HepG2 (cell line): ENCODE measurements at regions not wholly inside any gene's neighbourhood (a gene's known extent, or its start where the extent isn't known, plus 50 kb on each side); places are given as distances from the start of the nearest gene placed in this dataset.
A peak's percentile ranks its signal among the peaks of the same experiment; 100 is the strongest.

Source experiments
- AGO1 ChIP-seq: fragments of 200-400 bp; formaldehyde crosslinking; IDR thresholded peaks from 2 replicates; pipeline ENCODE4 v1.6.1; 2017; ENCODE audit warnings: mild to moderate bottlenecking, low read depth, low read length, moderate library complexity; ENCODE audit not compliant: poor library complexity, severe bottlenecking
- ARNT ChIP-seq: fragments of 450-650 bp; IDR thresholded peaks from 2 replicates; pipeline ENCODE4 v1.6.1; 2017
- BRF2 ChIP-seq: sonication (generic); formaldehyde crosslinking; IDR thresholded peaks from 2 replicates; pipeline ENCODE4 v1.8.1; 2022; ENCODE audit warnings: mild to moderate bottlenecking, missing genetic modification reagents
- ELF3 ChIP-seq: IDR thresholded peaks from 2 replicates; pipeline ENCODE4 v1.6.1; 2016; ENCODE audit warnings: missing genetic modification reagents, missing compliant biosample characterization
- KLF6 ChIP-seq: IDR thresholded peaks from 2 replicates; pipeline ENCODE4 v1.8.0; 2016; ENCODE audit warnings: missing biosample characterization, missing genetic modification reagents
- MNT ChIP-seq: fragments of 450-650 bp; IDR thresholded peaks from 2 replicates; pipeline ENCODE4 v1.6.1; 2016
- NR2C2 ChIP-seq: sonication (generic); formaldehyde crosslinking; IDR thresholded peaks from 2 replicates; pipeline ENCODE4 v1.4.0; 2020; ENCODE audit warnings: missing genetic modification reagents, mild to moderate bottlenecking, moderate library complexity, borderline replicate concordance
- RBAK ChIP-seq: sonication (generic); formaldehyde crosslinking; IDR thresholded peaks from 2 replicates; pipeline ENCODE4 v1.5.1; 2020; ENCODE audit warnings: mild to moderate bottlenecking, missing genetic modification reagents
- RXRB ChIP-seq: IDR thresholded peaks from 2 replicates; pipeline ENCODE4 v1.6.1; 2016; ENCODE audit warnings: borderline replicate concordance, missing genetic modification reagents, missing compliant biosample characterization
- SRSF4 ChIP-seq: fragments of 200-400 bp; formaldehyde crosslinking; IDR thresholded peaks from one replicate; pipeline ENCODE4 v1.6.1; 2018; ENCODE audit warnings: mild to moderate bottlenecking, low read depth, low read length, moderate library complexity; ENCODE audit not compliant: poor library complexity, severe bottlenecking
- USF2 ChIP-seq, 2 experiments: sonication (generic) in 1 of 2; formaldehyde crosslinking in 1 of 2; IDR thresholded peaks; 2 replicates each; pipeline versions ENCODE4 v1.5.1 to v1.6.1; 2011 to 2020; ENCODE audit warnings: borderline replicate concordance in 1 of 2, low read depth in 1 of 2, low read length in 1 of 2, mild to moderate bottlenecking in 1 of 2, missing genetic modification reagents in 1 of 2, moderate library complexity in 1 of 2
- ZHX1 ChIP-seq: sonication (generic); formaldehyde crosslinking; IDR thresholded peaks from 2 replicates; pipeline ENCODE4 v1.8.1; 2022; ENCODE audit warnings: low read depth, mild to moderate bottlenecking, missing genetic modification reagents
- ZNF281 ChIP-seq: sonication (generic); formaldehyde crosslinking; IDR thresholded peaks from 2 replicates; pipeline ENCODE4 v1.4.0; 2020; ENCODE audit warnings: missing genetic modification reagents, borderline replicate concordance
- ZNF468 ChIP-seq: sonication (generic); formaldehyde crosslinking; IDR thresholded peaks from 2 replicates; pipeline ENCODE4 v1.8.0; 2022; ENCODE audit warnings: mild to moderate bottlenecking, moderate library complexity, missing genetic modification reagents
- ZNF773 ChIP-seq: sonication (generic); formaldehyde crosslinking; IDR thresholded peaks from 2 replicates; pipeline ENCODE4 v1.4.0; 2020; ENCODE audit warnings: missing genetic modification reagents, borderline replicate concordance
- ZNF782 ChIP-seq: sonication (generic); formaldehyde crosslinking; IDR thresholded peaks from 2 replicates; pipeline ENCODE4 v1.4.0; 2020; ENCODE audit warnings: missing genetic modification reagents, mild to moderate bottlenecking, borderline replicate concordance
- TF ChIP-seq, protein P1 (sequence below): sonication (generic); formaldehyde crosslinking; IDR thresholded peaks from 2 replicates; pipeline ENCODE4 v1.5.0; 2020; ENCODE audit warnings: mild to moderate bottlenecking, missing genetic modification reagents, moderate library complexity

DNA sequence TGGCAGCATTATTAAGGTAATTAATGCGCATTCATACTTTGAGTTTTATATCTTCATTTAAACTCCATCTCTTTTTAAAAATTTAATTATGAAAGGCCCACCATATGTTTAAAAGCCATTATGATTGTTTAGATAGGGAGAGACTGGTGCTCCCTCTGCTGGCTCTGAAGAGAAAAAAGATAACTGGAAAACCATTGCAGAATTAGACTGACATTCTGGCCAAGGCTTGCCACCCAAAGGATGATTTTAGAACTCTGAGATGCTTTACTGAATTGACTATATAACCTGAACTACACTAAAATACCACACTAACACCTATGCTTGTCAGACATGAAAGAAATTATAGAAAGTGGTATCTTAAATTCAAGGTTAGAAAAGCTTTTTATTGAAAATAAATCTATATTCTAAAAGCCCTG, 127.6 kb upstream of the SPOPL start (continued):
- TF ChIP-seq ZNF468 (CRISPR knock-in tag) (no peak), ZHX1 (CRISPR knock-in tag) (no peak), ELF3 (CRISPR knock-in tag) (0 out of 2 replicates have a peak, but pooled peaks have one; percentile 27), ZNF782 (no peak), ZNF773 (CRISPR knock-in tag) (no peak), KLF6 (CRISPR knock-in tag) (peak; percentile 70; the same call in 1 of the 2 replicates), AGO1 (no peak), USF2 (IDR thresholded peaks at IDR 0.05; ENCODE audit: low read depth, low read length) (no peak), USF2 (CRISPR knock-in tag; IDR thresholded peaks at IDR 0.05; ENCODE audit: borderline replicate concordance) (no peak), ARNT (no peak), SRSF4 (no peak), RXRB (CRISPR knock-in tag) (peak; percentile 31; the same call in 1 of the 2 replicates), ZNF281 (no peak), NR2C2 (no peak), RBAK (CRISPR knock-in tag) (no peak), BRF2 (CRISPR knock-in tag) (no peak), MNT (no peak)
- TF ChIP-seq, protein P1, sequence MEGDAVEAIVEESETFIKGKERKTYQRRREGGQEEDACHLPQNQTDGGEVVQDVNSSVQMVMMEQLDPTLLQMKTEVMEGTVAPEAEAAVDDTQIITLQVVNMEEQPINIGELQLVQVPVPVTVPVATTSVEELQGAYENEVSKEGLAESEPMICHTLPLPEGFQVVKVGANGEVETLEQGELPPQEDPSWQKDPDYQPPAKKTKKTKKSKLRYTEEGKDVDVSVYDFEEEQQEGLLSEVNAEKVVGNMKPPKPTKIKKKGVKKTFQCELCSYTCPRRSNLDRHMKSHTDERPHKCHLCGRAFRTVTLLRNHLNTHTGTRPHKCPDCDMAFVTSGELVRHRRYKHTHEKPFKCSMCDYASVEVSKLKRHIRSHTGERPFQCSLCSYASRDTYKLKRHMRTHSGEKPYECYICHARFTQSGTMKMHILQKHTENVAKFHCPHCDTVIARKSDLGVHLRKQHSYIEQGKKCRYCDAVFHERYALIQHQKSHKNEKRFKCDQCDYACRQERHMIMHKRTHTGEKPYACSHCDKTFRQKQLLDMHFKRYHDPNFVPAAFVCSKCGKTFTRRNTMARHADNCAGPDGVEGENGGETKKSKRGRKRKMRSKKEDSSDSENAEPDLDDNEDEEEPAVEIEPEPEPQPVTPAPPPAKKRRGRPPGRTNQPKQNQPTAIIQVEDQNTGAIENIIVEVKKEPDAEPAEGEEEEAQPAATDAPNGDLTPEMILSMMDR (CRISPR knock-in tag): peak; percentile 77
